Tibial nerve (tissue), 4 donors: ENCODE measurements at regions not wholly inside any gene's neighbourhood (a gene's known extent, or its start where the extent isn't known, plus 50 kb on each side); places are given as distances from the start of the nearest gene placed in this dataset.
"Not testable (repeated sequence)": the region's sequence is repeated elsewhere in the genome, so short reads cannot be mapped to it uniquely, and the experiment has no call there.

Experiments
- CTCF ChIP-seq, 5 experiments: fragments of 200-600 bp in 3 of 5; fragments of 450-650 bp in 2 of 5; sonication (generic) in 3 of 5; IDR thresholded peaks; one replicate each; pipeline ENCODE4 v1.5.1; 2016 to 2019; ENCODE audit warnings: antibody characterized with exemption in 5 of 5, mild to moderate bottlenecking in 3 of 5, moderate library complexity in 2 of 5
- EP300 ChIP-seq, 2 donors: sonication (generic); formaldehyde crosslinking; IDR thresholded peaks; one replicate each; pipeline ENCODE4 v1.6.1; 2017; ENCODE audit warnings: antibody characterized with exemption in 2 of 2, mild to moderate bottlenecking in 1 of 2
- POLR2A ChIP-seq, 2 donors: fragments of 450-650 bp; IDR thresholded peaks; one replicate each; pipeline ENCODE4 v1.6.1; 2017; ENCODE audit warnings: antibody characterized with exemption in 2 of 2, mild to moderate bottlenecking in 2 of 2, moderate library complexity in 2 of 2

DNA sequence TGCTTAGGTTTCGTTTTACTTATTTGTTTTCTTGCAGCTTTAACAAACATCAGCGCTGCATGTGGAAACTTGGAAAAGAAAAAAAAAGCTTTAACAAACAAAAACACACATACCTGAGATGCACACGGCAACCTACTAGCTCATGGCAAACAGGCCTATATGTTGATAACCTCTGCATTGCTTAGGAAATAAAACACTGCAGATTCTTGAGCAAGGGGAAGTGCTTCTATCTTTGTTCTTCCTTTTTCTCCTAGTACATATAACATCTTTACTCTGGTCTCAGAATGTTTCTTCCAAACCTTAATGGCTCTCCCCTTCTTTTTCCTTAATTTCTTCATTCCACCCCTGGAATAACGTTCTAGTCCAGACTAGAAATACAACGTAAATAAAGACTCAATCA is 142.9 kb upstream of the NBPF9 start:
- not testable (repeated sequence) for TF ChIP-seq CTCF, POLR2A, EP300 (IDR thresholded peaks at IDR 0.05)
